Gastrocnemius medialis (tissue), 4 donors: ENCODE measurements at regions not wholly inside any gene's neighbourhood (a gene's known extent, or its start where the extent isn't known, plus 50 kb on each side); places are given as distances from the start of the nearest gene placed in this dataset.

Source experiments
- POLR2A ChIP-seq, 2 donors: fragments of 450-650 bp; IDR thresholded peaks; one replicate each; pipeline ENCODE4 v1.6.1; 2017; ENCODE audit warnings: antibody characterized with exemption in 2 of 2, mild to moderate bottlenecking in 2 of 2, moderate library complexity in 2 of 2
- TF ChIP-seq, protein P1 (sequence below), 5 experiments: fragments of 450-650 bp in 3 of 5; fragments of 200-600 bp in 2 of 5; sonication (generic) in 2 of 5; IDR thresholded peaks in 4 of 5; conservative IDR thresholded peaks in 1 of 5; 1 replicate in 4 of 5; 2 replicates in 1 of 5; pipeline ENCODE4 v1.5.1; 2016 to 2019; ENCODE audit warnings: antibody characterized with exemption in 5 of 5, mild to moderate bottlenecking in 3 of 5, moderate library complexity in 3 of 5

GRCh38 chr11:67745181-67745726 is 70.8 kb upstream of the ALDH3B2 start:
- TF ChIP-seq, protein P1, sequence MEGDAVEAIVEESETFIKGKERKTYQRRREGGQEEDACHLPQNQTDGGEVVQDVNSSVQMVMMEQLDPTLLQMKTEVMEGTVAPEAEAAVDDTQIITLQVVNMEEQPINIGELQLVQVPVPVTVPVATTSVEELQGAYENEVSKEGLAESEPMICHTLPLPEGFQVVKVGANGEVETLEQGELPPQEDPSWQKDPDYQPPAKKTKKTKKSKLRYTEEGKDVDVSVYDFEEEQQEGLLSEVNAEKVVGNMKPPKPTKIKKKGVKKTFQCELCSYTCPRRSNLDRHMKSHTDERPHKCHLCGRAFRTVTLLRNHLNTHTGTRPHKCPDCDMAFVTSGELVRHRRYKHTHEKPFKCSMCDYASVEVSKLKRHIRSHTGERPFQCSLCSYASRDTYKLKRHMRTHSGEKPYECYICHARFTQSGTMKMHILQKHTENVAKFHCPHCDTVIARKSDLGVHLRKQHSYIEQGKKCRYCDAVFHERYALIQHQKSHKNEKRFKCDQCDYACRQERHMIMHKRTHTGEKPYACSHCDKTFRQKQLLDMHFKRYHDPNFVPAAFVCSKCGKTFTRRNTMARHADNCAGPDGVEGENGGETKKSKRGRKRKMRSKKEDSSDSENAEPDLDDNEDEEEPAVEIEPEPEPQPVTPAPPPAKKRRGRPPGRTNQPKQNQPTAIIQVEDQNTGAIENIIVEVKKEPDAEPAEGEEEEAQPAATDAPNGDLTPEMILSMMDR (IDR thresholded peaks at IDR 0.05 in 4 of 5, conservative IDR thresholded peaks at IDR 0.05 in 1 of 5), result no peak
- TF ChIP-seq POLR2A (IDR thresholded peaks at IDR 0.05), result no peak
